BLaER1 treated with 17β-estradiol and CSF1 and Interleukin-3, amounts not matched to agents 10 nM and 100 nM (cell line): ENCODE measurements at regions not wholly inside any gene's neighbourhood (a gene's known extent, or its start where the extent isn't known, plus 50 kb on each side); places are given as distances from the start of the nearest gene placed in this dataset.
"Not testable (repeated sequence)": the region's sequence is repeated elsewhere in the genome, so short reads cannot be mapped to it uniquely, and the experiment has no call there.

Experiments used
- H3K27ac ChIP-seq, 11 experiments: shearing (Covaris generic); formaldehyde crosslinking; 2 replicates each; pipeline ENCODE4 v1.8.1; 2022
- H3K27me3 ChIP-seq, 11 experiments: shearing (Covaris generic); formaldehyde crosslinking; 2 replicates each; pipeline ENCODE4 v1.8.1; 2022
- H3K36me3 ChIP-seq, 11 experiments: shearing (Covaris generic); formaldehyde crosslinking; 2 replicates each; pipeline ENCODE4 v1.8.1; 2022
- H3K4me1 ChIP-seq, 10 experiments: shearing (Covaris generic); formaldehyde crosslinking; 2 replicates each; pipeline ENCODE4 v1.8.1; 2022
- H3K4me2 ChIP-seq, 11 experiments: shearing (Covaris generic); formaldehyde crosslinking; 2 replicates each; pipeline ENCODE4 v1.8.1; 2022
- H3K4me3 ChIP-seq, 10 experiments: shearing (Covaris generic); formaldehyde crosslinking; 2 replicates each; pipeline ENCODE4 v1.8.1; 2022
- H3K9ac ChIP-seq, 11 experiments: shearing (Covaris generic); formaldehyde crosslinking; 2 replicates each; pipeline ENCODE4 v1.8.1; 2022
- H3K9me3 ChIP-seq, 11 experiments: shearing (Covaris generic); formaldehyde crosslinking; replicated peaks in 1 of 11; 2 replicates each; pipeline ENCODE4 v1.8.1; 2022
- H4K20me1 ChIP-seq, 11 experiments: shearing (Covaris generic); formaldehyde crosslinking; 2 replicates each; pipeline ENCODE4 v1.8.1; 2022
- Cebpa-rat ChIP-seq, 11 experiments: shearing (Covaris generic); IDR thresholded peaks; 2 replicates each; pipeline ENCODE4 v1.8.1; 2022

DNA sequence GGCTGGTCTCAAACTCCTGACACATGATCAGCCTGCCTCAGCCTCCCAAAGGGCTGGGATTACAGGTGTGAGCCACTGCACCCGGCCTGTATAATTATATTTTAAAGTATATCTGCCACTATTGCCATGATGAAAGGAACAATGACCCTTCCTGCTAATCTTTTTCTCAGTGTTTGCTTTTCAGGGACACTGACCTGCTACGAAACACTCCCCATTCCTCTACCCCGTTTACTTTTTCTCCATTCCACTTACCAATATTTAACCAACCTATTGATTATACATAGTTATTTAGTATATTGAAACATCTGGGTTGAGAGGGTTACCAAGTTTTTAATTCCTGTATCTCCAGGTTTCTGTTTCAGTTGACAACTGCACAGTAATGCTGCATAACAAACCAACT is 331.9 kb upstream of the NDST3 start:
- TF ChIP-seq Cebpa-rat (IDR thresholded peaks at IDR 0.05): no peak
- H4K20me1 ChIP-seq: no peaks in the 10 kb centered on the region
- H3K9ac ChIP-seq: no peak overlapping the region
- H3K27ac ChIP-seq: no peak overlapping the region
- no peak overlapping the region for H3K4me3 ChIP-seq
- H3K36me3 ChIP-seq: no peaks in the 10 kb centered on the region
- H3K4me2 ChIP-seq: no peak overlapping the region
- H3K4me1 ChIP-seq: no peaks in the 10 kb centered on the region
- H3K27me3 ChIP-seq: no peaks in the 10 kb centered on the region
- H3K9me3 ChIP-seq: peaks cover 0 to 11% (median 4%) of the 10 kb centered on the region in 11 experiments; a peak in 8 of 22 replicates

DNA sequence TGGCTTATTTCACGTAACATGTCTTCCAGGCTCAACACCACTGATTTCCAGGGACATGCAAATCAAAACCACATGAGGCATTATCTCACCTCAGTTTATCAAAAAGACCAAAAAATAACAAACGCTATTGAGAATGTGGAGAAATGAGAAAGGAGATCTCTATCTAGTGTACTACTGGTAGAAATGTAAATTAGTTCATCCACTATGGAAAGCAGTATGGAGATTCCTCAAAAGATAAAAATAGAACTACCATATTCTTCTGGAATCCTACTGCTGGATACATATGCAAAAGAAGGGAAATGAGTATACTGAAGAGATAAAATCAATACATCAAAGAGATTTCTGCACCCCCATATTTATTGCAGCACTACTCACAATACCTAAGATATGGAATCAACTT is 329.6 kb upstream of the NDST3 start:
- no peak overlapping the region for H3K9ac ChIP-seq
- H3K27me3 ChIP-seq: no peaks in the 10 kb centered on the region
- H3K36me3 ChIP-seq: no peaks in the 10 kb centered on the region
- H3K9me3 ChIP-seq: peaks cover 0 to 16% (median 10%) of the 10 kb centered on the region in 11 experiments; a peak in 10 of 22 replicates
- TF ChIP-seq Cebpa-rat (IDR thresholded peaks at IDR 0.05): no peak
- no peaks in the 10 kb centered on the region for H3K4me1 ChIP-seq
- no peak overlapping the region for H3K4me3 ChIP-seq
- H4K20me1 ChIP-seq: no peaks in the 10 kb centered on the region
- H3K4me2 ChIP-seq: no peak overlapping the region
- no peak overlapping the region for H3K27ac ChIP-seq

DNA sequence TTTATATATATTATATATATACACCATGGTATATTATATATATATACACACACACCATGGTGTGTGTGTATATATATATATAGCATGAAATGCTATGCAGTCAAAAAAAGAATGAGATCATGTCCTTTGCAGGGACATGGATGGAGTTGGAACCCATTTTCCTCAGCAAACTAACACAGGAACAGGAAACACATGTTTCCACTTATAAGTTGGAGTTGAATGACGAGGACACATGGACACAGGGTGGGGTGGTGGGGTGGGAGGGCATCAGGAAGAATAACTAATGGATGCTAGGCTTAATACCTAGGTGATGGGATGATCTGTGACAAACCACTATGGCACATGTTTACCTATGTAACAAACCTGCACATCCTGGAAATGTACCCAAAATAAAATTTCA is 293.6 kb upstream of the NDST3 start:
- H3K27ac ChIP-seq: no peak overlapping the region
- no peaks in the 10 kb centered on the region for H3K36me3 ChIP-seq
- H4K20me1 ChIP-seq: no peaks in the 10 kb centered on the region
- no peak overlapping the region for H3K4me3 ChIP-seq
- no peaks in the 10 kb centered on the region for H3K9me3 ChIP-seq
- H3K4me2 ChIP-seq: no peak overlapping the region
- no peak overlapping the region for H3K9ac ChIP-seq
- no peaks in the 10 kb centered on the region for H3K27me3 ChIP-seq
- TF ChIP-seq Cebpa-rat (IDR thresholded peaks at IDR 0.05): no peak
- H3K4me1 ChIP-seq: no peaks in the 10 kb centered on the region

DNA sequence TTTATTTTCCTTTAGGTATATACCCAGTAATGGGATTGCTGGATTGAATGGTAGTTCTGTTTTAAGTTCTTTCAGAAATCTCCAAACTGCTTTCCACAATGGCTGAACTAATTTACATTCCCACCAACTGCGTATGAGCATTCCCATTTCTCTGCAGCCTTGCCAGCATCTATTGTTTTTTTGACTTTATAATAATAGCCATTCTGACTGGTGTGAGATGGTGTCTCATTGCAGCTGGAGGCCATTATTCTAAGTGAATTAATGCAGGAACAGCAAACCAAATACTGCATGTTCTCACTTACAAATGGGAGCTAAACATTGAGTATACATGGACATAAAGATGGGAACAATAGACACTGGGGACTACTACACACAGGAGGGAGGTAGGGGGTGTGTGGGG is 288.9 kb upstream of the NDST3 start:
- H3K4me2 ChIP-seq, H3K4me1 ChIP-seq, H3K9me3 ChIP-seq, H3K27me3 ChIP-seq, H3K4me3 ChIP-seq, H4K20me1 ChIP-seq, H3K27ac ChIP-seq, H3K9ac ChIP-seq, H3K36me3 ChIP-seq: not testable (repeated sequence)

DNA sequence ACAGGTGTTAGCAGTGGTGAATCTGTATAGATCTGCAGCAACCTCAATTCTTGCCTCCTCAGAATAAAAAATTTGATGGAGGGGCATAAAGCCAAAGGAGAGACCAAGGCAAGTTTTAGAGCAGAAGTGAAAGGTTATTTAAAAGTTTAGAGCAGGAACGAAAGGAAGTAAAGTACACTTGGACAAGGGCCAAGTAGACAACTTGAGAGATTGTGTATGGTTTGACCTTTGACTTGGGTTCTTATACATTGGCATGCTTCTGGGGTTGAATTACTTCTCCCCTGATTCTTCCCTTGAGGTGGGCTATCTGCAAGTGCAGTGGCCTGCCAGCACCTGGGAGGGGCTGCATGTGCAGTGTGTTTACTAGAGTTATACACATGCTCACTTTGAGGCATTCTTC is 278.8 kb upstream of the NDST3 start:
- no peak overlapping the region for H3K4me2 ChIP-seq
- peaks cover 0 to 37% (median 7%) of the 10 kb centered on the region in 11 experiments; a peak in 5 of 22 replicates for H3K9me3 ChIP-seq
- H3K4me3 ChIP-seq: no peak overlapping the region
- H3K9ac ChIP-seq: no peak overlapping the region
- H3K36me3 ChIP-seq: no peaks in the 10 kb centered on the region
- TF ChIP-seq Cebpa-rat (IDR thresholded peaks at IDR 0.05): no peak
- no peaks in the 10 kb centered on the region for H4K20me1 ChIP-seq
- no peak overlapping the region for H3K27ac ChIP-seq
- no peaks in the 10 kb centered on the region for H3K4me1 ChIP-seq
- H3K27me3 ChIP-seq: no peaks in the 10 kb centered on the region

DNA sequence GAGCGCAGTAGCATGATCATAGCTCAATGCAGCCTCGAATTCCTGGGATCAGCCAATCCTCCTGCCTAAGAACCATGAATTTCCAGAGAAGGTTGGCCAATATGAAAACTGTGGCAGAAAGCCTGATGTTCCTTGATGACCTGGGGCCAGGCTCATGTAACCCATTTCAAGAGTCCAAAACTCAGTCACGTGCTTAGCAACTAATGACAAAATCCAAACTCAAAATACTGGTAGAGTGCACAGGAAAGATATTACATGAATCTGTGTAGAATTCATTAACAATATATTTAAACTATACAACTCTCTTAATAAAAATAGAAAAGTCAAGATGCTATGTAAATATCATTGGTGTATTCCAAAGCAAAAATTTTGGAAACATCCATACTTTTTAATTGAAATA is 265.7 kb upstream of the NDST3 start:
- Histone ChIP-seq H3K27me3 (no peaks in the 10 kb centered on the region), H4K20me1 (no peaks in the 10 kb centered on the region), H3K9ac (no peak overlapping the region), H3K4me1 (peaks cover 0 to 10% (median 0%) of the 10 kb centered on the region in 10 experiments; a peak in 1 of 20 replicates), H3K36me3 (no peaks in the 10 kb centered on the region), H3K27ac (no peak overlapping the region), H3K4me2 (no peak overlapping the region), H3K4me3 (no peak overlapping the region), H3K9me3 (no peaks in the 10 kb centered on the region)
- no peak for TF ChIP-seq Cebpa-rat (IDR thresholded peaks at IDR 0.05)

DNA sequence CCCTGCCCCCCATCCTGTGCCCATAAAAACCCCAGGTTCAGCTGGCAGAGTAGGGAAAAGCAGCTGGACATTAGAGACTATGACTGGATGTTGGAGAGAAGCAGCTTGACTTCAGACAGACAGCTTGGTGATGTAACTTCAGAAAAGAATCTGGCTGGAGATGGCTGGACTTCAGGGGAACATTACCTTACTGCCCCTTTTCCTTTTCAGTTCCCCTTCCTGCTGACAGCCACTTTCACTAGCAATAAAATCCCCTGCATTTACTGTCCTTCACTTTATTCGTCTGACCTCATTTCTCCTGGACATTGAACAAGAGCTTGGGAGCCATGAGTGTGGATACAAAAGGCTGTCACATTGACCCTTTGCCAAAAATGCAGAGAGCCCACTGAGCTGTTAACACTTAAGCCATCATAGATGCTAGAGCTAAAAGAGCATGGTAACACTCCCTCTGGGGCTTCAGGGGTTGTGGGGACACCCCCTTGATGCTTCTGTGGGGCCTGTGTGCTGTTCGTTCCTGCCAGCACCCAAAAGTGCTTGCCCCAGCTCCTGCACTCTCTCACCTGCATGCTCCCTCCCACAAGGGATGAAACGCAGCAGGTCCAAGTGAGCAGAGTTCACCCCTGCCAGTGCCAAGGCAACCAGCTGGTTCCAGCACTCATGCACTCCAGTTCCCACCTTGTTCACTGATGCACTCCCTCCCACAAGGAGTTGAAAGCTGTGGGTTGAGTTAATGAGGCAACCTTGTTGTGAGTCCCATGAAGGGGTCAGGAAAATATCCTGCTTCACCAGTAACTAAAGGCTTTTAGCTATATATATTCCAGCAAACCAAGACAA is 263.8 kb upstream of the NDST3 start:
- Histone ChIP-seq H3K9ac (no peak overlapping the region), H3K4me1 (peaks cover 0 to 13% (median 0%) of the 10 kb centered on the region in 10 experiments; a peak in 1 of 20 replicates), H3K27me3 (no peaks in the 10 kb centered on the region), H3K27ac (no peak overlapping the region), H4K20me1 (no peaks in the 10 kb centered on the region), H3K9me3 (no peaks in the 10 kb centered on the region), H3K4me3 (no peak overlapping the region), H3K36me3 (no peaks in the 10 kb centered on the region), H3K4me2 (no peak overlapping the region)
- no peak for TF ChIP-seq Cebpa-rat (IDR thresholded peaks at IDR 0.05)

DNA sequence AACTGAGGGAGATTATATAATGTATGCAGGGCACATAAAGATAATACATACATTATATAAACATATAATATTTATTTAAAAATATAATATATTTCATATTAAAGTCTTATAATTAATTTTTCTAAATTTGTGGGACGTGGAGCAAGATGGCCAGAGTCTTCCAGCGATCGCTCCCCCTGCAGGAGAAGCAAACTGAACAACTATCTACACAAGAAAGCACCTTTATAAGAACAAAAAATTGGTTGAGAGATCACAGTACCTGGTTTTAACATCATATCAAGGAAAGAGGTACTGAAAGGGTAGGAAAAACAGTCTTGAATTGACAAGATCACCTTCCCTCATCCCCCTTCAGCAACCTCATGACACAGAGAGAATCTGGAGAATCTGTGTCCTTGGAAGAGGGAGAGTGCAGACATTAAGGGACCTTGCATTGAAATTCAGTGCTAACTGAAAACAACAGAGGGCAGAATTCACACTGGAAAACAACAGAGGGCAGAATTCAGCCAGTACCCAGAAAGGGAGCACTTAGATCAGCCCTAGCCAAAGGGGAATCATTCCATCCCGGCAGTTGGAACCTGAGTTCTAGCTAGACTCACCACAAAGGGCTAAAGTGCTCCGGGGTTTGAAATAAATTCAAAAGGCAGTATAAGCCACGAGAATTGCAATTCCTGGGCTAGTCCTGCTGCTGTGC is 262.5 kb upstream of the NDST3 start:
- H3K4me3 ChIP-seq: no peak overlapping the region
- no peaks in the 10 kb centered on the region for H3K36me3 ChIP-seq
- no peak for TF ChIP-seq Cebpa-rat (IDR thresholded peaks at IDR 0.05)
- no peak overlapping the region for H3K27ac ChIP-seq
- H3K9ac ChIP-seq: no peak overlapping the region
- H3K9me3 ChIP-seq: no peaks in the 10 kb centered on the region
- peaks cover 0 to 13% (median 0%) of the 10 kb centered on the region in 10 experiments; a peak in 1 of 20 replicates for H3K4me1 ChIP-seq
- H4K20me1 ChIP-seq: no peaks in the 10 kb centered on the region
- no peaks in the 10 kb centered on the region for H3K27me3 ChIP-seq
- H3K4me2 ChIP-seq: no peak overlapping the region

DNA sequence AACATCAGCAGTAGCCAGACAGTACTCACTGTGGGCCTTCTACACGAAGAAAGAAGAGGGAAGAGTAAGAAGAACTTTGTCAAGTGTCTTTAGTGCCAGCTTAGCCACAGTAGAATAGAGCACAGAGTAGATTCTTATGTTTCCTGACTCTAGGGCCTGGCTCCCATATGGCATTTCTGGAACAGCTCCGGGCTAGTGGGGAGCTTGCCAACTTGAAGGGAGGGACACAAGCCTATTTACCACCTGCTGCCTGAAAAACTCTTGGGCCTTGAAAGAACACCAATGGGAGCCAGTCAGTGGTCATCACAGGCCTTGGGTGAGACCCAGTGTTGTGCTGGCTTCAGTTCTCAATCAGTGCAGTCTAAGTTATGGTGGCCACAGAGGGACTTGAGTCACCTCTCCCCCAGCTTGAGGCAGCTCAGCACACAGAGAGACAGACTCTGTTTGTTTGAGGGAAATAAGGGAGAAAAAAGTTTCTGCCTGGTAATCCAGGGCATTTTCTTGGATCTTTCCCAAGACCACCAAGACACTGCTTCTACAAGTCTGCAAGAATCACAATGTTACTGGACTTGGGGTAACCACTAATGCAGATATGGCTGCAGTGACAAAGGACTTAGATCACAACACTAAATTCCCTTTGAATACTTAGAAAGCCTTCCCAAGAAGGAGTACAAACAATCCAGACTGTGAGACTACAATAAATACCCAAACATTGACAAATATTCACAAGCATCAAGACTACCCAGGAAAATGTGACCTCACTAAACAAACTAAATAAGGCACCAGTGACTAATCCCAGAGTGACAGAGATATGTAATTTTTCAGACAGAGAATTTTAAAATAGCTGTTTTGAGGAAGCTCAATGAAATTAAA is 261.0 kb upstream of the NDST3 start:
- H3K4me1 ChIP-seq: peaks cover 0 to 13% (median 0%) of the 10 kb centered on the region in 10 experiments; a peak in 1 of 20 replicates
- H3K36me3 ChIP-seq: no peaks in the 10 kb centered on the region

More for the DNA sequence above, 261.0 kb upstream of the NDST3 start:
- Histone ChIP-seq H3K9ac (no peak overlapping the region), H3K4me3 (no peak overlapping the region), H3K27me3 (no peaks in the 10 kb centered on the region), H3K27ac (no peak overlapping the region), H3K9me3 (no peaks in the 10 kb centered on the region), H4K20me1 (no peaks in the 10 kb centered on the region), H3K4me2 (no peak overlapping the region; a peak in 1 of 22 replicates)
- TF ChIP-seq Cebpa-rat (IDR thresholded peaks at IDR 0.05): no peak
